Neural cell (in vitro differentiated cells): ENCODE measurements at regions not wholly inside any gene's neighbourhood (a gene's known extent, or its start where the extent isn't known, plus 50 kb on each side); places are given as distances from the start of the nearest gene placed in this dataset.

Experiments used
- POLR2AphosphoS5 ChIP-seq: IDR thresholded peaks from 2 replicates; pipeline ENCODE4 v1.6.1; 2012
- SMC3 ChIP-seq: fragments of 450-650 bp; conservative IDR thresholded peaks from 2 replicates; pipeline ENCODE4 v1.6.1; 2014; ENCODE audit warnings: antibody characterized with exemption, mild to moderate bottlenecking, moderate library complexity; ENCODE audit not compliant: poor library complexity
- TAF1 ChIP-seq: IDR thresholded peaks from 2 replicates; pipeline ENCODE4 v1.6.1; 2012; ENCODE audit warnings: low read depth
- TF ChIP-seq, protein P1 (sequence below): fragments of 450-650 bp; IDR thresholded peaks from 2 replicates; pipeline ENCODE4 v1.5.1; 2014; ENCODE audit warnings: antibody characterized with exemption, mild to moderate bottlenecking, moderate library complexity; ENCODE audit not compliant: poor library complexity, severe bottlenecking

DNA sequence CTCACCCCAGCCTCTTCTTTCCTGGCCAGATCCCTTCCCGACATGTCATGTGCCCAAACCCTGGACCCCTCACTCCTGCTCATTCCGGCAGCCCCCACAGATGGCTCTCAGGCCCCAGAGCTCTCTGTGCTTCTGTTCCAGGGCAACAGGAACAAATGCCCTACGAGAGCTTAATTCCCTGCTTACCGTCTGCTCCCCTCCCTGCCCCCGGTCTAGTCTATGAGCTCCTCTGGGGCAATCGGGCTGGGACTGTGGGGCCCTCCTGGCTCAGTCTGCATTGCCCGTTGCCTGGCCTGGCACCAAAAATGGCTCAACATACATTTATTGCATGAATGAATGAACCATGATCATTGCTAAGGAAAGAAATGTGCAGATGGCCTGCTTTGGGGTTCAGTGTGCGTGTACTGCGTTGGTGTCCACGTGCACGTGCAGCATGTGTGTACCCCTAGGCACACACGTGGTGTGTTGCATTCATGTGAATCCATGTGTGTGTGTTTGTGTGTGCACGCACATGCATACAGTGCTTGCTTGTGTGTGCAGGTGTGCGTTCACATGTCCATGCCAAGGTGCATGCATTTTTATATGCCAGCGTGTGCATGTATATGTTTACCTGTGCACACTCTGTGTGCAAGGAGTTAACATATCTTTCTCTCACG, 201.2 kb upstream of the IER5L start:
- TF ChIP-seq, protein P1, sequence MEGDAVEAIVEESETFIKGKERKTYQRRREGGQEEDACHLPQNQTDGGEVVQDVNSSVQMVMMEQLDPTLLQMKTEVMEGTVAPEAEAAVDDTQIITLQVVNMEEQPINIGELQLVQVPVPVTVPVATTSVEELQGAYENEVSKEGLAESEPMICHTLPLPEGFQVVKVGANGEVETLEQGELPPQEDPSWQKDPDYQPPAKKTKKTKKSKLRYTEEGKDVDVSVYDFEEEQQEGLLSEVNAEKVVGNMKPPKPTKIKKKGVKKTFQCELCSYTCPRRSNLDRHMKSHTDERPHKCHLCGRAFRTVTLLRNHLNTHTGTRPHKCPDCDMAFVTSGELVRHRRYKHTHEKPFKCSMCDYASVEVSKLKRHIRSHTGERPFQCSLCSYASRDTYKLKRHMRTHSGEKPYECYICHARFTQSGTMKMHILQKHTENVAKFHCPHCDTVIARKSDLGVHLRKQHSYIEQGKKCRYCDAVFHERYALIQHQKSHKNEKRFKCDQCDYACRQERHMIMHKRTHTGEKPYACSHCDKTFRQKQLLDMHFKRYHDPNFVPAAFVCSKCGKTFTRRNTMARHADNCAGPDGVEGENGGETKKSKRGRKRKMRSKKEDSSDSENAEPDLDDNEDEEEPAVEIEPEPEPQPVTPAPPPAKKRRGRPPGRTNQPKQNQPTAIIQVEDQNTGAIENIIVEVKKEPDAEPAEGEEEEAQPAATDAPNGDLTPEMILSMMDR: no peak
- TF ChIP-seq POLR2AphosphoS5 (no peak), TAF1 (no peak), SMC3 (no peak)
